GM19023 (cell line): ENCODE measurements at regions not wholly inside any gene's neighbourhood (a gene's known extent, or its start where the extent isn't known, plus 50 kb on each side); places are given as distances from the start of the nearest gene placed in this dataset.

Source experiments
- ATAC-seq: cut with Tn5 transposase; IDR thresholded peaks from one replicate; pipeline ENCODE4 v1.9.1; 2021; ENCODE audit warnings: mild to moderate bottlenecking, moderate library complexity; ENCODE audit not compliant: unreplicated experiment

DNA sequence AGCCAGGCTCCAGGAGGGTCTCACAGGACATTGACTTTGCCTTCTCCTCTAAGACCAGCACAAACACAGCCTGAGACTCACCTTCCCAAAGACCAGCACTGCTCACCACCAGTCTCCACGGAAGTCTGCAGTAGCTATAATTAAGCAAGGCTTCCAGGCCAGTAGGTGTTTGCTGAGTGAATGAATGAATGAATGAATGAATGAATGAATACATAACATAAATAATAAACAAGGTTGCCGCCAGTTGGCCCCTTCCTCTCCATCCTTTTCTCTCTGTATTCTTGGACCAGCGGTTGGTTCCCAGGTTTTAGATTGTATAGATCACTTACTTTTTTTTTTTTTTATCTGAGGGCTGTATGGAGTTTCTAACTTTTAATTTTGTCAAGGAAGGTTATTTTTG lies 222.4 kb upstream of the ID2 start:
- ATAC-seq: no peak

DNA sequence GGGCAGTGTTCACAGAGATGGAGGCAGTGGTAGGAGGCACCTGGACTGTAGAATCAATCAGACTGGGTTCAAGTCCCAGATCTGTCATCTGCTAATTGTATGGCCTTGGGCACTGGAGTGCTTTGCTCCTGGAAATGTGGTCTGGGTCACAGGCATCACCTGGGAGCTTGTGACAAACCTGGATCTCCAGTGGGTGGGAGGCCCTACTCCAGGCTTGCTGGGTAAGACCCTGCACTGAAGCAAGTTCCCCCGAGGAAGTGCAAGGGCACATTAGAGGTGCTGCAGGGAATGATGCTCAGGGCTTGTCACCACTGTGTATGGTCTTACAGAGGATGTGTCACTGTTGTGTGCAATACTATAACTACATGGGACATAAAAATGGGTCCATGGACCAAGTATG lies 220.5 kb upstream of the ID2 start:
- no peak for ATAC-seq

DNA sequence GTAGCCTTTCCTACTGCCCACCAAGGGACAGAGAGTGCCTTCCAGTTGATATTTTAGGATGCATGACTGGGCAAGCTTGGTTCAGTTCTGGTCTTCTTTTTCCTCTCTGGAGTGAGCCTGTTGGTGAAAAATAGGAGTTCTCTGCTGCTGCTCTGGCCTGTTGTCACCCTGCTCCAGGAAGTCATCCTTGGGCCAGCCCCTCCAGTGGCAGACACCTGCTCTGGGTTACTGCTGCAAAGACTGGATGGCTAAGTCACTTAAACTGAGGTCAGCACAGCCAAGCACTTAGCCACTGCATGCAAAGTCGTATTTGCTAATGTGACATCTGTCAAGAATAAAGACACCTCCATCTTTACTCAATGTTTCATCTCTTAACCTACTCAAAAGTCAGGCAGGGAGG lies 219.6 kb upstream of the ID2 start:
- no peak for ATAC-seq

DNA sequence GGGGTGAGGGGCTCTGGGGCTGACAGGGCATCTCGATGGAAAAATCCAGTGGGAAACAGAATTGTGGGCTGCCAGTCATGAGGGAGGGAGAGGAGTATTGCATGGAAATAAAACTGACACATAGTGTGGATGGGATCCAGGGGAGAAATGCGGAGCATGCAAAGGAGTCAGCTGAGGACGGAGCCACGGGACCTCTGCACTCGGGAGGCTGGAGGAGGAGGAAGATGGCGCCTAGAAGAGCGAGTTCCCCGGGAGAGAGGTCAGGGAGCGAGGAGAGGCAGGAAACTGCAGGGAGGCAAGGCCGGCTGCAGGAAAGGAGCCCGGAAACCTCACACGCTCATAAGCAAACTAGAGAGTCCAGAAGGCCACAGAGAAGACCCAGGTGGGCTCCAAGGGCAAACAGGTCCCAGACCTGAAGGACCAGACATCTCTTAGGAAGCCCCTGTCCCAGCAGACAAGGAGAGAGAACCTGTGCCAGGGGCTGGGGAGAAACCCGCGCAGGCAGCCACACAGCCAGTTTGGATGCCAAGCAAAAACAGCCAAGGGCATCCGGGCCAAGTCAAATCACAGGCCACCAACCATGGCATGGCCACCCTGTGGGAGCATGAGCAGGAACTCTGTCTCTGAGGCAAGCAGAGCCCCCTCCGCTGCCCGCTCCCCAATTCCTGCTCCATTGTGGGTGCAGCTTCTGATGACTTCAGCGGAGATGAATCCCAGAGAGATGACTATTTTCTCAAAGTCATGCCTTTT lies 218.8 kb upstream of the ID2 start:
- no peak for ATAC-seq

DNA sequence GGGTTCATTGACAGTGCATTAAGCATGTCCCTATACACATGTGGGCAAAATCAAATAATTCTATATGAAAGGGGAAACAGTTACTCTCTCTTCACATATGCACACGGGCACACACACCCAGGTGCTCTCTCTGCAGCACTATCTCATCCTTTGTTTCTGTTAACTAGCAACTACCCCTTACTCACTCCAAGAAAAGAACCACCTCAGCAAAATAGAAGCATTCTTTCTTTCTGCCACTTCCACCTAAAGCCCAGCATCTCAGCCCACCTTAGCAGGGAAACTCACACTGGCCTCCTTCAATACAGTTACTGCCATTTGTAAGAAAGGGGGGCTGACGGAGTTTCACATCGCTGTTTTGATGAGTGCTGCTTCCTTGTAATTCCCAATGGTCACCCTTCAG lies 216.3 kb upstream of the ID2 start:
- ATAC-seq: no peak

DNA sequence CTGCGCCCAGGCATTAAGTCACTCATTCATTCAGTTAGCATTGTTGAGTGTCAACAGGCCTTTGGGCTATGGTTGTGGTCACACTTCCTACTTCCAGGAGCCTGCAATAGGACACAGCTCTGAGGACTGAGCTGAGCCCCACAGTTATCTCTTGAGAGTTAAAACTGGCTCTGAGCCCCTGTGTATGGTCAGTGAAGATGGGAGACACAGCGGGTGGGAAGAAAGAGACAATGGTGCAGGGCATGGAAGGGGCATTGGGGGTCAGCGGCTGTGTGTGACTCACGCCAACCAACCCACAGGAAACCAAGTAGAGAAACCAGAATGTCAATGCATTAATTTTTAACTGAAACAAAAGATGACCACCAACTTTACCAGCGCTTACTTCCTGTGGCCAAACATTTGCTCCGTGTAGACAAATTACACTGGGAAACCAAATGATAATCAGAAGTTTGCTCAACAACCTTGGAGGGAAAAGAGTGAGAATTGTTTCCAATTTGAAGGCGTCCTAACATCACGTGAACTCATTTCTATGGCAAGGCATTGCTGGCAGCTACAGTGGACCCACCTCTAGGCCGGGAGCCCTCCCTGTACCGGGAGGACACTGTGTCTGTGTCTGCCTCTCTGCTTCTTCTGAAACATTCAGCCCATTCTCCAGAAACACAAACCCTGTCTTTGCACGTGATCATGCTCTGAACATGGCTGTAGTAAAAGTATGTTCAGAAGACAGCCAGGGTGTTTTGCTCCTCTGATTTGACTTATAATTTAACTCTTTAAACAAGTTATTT lies 212.0 kb upstream of the ID2 start:
- no peak for ATAC-seq

DNA sequence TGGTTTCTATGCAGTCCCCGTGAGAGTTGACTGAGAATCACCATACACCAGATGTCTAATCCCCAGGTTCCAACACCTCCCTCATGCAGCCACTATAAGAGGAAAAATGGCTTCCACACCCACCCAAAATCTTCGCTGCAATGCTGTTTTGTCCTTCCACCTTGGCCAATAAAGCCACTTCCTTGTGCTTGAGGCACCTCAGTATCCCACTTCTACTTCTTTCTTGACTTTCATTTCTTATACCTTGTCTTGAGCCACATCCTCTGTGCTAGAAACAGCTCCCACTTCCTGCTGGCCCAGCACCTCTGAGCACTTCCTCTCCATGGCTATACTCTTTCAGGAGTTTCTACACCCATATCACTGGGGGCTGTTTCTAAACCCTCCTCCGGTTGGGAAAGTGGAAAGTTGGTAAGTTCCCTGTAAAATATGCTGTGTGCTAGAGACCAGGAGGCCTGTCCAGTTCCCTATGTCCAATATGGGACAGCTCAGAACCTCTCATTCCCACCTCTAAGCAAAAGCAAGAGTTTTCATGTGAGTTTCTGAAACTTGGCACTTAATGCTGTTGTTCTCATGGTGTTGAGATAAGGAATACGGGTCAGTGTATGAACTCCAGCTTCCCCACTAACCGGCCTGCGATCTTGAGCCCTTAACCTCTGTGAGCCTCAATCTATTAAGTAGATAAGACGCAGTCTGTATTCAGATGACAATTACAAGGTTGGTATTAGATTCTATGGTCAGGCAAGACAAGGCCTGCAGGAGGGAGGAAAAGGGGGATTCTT lies 209.1 kb upstream of the ID2 start:
- no peak for ATAC-seq

DNA sequence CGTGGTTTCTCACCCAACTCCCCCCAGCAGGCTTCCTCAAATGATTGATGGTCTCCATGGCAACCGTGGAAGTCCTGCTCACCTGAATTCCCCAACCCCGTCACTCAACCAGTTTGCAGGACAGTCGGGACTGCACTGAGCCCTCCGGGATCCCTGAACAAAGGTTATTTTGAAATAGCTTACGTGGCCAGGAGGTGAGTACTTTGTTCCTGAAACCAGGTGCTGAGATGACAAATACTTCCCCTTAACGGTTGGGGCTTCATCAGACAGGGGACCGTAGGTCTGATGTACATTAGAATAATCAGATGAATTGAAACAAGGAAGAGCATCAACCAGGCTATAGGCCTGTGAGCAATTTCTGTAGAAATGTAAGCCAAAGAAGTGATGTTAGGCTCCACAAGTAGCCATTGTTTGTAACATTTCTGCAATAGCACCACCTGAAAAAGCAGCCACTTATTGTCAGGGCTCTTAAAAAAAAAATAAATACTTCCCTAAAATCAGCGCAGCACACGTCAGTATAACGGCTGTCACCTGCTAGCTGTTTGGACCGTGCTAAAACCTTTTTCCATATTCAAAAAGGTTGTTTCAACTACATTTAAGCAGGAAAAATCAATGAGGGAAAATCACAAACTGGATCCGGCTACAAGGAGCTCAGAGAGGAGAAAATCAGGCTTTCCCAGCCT lies 206.4 kb upstream of the ID2 start:
- peak; percentile 33 for ATAC-seq

DNA sequence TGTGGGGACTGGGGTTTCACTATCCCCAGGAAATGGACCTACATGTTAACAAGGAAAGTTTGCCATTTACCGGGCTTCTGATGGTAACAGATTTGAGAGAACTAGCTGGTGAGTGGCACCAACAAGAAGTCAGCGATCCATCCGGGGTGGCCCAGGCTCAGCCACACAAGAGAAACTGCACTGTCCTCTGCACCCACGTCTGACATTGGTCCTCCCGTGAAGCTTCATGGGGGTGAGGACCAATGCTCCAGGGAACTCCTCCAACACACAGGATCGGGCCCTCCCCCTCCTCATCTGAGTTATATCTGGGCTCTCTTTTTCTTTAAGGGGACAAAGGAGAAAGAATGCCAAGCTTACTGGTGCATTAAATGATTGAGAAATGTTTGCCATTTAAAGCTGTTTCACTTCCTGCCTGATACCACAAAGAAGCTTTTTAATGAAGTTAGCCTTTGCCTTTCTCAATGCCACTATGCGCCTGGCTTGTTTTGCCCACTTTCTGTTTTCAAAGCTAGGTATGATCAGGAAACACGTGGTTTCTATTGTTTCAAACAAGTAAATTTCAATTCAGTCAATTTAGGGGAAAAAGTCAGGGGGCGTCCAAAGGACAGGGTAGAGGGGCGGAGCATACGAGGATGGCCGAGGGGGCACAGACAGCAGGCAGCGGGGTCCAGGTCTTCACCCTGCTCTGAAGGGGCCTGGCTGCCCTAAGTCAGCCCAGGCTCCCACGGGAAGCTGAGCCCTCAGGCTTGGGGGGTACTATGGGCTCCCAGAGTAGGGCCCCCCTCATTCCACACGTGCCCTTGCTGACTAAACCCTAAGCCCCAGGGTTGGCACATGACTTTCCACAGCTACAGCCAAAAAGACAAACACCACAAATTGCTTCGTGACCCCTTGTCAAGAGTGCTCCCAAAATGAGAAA lies 204.0 kb upstream of the ID2 start:
- ATAC-seq: peak; percentile 57

DNA sequence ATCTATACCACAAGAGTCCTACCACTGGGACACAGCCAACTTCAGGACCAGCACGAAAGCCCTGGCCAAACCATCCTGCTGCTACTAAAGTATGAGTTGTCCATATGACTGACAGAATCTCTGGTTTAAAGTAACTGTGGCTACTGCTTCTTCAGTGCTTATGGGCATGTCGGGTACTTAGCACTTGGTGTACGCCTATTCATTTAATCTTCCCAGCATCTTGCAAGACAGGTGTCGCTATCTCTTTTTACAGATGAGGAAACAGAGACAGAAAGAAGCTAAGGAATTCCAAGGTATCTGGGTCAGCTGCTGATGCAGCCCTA lies 203.4 kb upstream of the ID2 start:
- ATAC-seq: no peak

DNA sequence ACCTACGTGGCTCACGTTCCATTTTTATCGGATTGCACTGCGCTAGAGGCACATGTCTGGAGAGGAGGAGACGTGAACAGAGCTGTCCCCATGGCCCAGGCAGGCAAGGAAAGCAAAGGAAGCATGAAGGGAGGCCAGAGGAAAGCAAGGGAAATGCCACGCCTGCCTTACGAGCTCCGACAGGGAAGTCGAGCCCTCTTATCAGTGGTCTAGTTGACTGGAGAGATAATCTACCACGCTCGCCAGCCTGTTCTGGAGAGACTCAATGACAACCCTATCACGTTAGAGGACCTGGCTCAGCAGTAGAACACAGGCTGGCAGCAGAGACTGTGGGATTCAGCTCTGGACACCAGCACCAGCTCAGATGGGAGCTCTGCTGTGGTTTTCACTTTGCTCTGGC lies 202.6 kb upstream of the ID2 start:
- ATAC-seq: no peak

DNA sequence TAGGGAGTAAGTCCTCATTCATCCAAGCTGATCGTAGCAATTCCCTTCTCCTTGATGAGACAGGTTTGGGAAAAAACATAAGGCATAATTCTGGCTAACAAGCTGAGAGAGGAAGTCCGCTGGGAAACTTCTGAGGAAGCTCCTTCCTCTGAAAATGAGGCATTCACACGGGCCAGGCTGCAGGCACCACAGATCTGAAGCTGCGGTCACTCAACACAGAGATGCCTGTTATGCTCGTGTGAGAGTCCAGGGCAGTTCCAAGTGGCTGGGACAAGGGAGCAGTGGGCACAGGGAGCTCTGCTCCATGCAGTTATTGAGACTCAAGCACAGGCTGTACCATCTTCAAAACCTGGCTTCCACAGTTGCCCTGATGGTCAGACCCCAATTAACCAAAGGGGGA lies 200.9 kb upstream of the ID2 start:
- no peak for ATAC-seq

DNA sequence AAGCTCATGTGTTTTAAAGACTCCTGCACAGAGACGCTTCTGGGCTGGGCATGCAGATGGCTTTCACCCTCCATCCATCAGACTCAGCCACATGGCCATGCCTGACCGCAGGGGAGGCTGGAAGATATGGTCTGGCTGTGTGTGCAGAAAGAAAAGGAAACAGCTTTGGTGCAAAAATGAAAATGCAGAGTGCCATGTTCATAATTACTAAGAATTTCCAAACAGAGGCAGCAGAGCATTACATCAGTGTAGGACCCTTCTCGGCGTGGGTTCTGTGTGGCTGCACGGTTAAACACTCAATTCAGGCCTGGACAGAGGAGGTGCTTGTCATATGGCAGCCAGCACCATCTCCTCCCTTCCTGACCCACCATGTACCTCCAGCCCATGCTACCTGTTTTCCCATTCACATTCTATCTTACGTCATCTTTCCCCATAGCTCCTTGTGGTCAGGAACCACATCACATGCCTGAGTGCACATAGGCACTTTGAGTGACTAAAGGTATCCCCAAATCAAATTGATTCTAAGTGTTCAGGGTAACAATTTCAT lies 200.3 kb upstream of the ID2 start:
- ATAC-seq: peak; percentile 53

DNA sequence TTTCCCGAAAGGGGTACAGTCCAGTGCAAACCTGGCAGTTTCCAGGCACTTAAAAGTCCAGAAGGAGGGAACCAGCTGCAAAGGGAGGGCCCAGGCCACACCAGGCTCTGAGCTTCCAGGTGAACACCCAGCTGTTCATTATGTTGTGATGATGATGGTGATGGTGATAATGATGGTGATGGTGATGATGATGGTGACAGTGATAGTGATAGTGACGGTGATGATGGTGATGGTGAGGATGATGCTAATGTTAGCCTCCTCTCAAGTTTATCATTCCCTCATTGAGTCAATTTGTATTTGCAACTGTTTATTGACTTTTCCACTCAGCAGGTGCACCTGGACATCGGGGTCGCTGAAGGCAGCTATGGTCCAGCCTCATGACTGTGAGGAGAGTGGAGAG lies 199.4 kb upstream of the ID2 start:
- no peak for ATAC-seq

DNA sequence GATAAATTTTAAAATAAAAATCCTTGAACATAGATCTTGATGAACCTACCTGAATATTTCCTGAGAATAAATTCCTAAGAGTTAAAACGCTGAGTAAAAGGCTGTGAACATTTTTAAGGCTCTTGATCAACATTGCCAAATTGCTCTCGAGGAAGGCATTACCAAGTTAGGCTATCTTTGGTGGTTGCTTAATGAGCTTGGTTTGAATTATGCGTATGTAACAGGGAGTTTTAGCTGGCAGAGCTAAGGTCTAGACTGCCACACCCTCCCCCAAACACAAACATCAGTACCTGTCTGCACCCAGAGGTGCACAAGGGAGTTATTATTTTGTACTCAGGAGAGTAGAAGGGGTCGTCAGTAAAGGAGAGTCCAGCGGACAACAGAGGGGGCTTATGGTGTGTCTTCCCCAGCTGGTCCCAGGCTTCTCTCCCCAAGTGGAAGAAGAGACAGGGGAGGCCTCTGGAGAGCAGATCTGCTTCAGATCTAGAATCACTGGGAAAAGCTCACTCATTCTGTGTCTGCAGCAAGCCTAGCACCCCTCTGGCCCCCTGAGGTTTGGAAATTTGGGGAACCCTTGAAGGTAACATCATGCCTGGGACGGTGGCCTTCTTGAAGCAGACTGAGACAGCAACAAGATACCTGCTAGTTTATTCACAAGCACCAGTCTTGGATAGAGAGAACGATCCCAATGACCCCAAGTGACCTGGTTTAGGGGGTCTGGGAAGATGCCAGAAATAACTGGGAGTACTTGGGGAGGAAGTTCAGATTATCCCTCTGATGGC lies 197.2 kb upstream of the ID2 start:
- no peak for ATAC-seq

DNA sequence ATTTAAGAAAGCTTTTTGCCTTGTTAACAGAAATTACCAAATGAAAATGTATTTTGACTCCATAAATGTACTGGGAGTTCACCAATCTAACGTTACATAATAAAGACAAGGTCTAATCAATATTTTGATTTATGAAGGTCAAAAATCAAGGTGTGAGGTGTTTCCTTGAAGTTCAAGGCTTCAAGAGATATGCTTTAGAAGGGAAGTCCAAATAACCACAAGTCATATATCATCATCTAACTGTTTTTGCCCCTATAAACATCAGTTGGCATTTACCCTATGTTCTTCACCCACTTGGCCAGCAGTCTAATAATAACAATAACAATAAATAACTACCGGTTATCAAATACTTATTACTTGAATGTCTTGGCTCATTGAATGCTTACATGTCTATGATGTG lies 196.1 kb upstream of the ID2 start:
- ATAC-seq: no peak

DNA sequence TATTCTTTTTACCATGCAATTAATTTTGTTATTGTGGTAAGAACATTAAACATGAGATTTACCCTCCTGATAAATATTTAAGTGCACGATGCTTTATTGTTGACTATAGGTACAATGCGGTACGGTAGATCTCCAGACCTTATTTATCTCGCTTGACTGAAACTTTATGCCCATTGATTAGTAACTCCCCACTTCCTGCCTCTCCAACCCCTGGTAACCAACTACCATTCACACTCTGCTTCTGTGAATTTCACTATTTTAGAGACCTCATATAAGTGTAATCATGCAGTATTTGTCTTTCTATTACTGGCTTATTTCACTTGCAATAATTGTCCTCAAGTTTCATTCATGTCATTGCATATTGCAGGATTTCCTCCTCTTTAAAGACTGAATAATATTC lies 195.7 kb upstream of the ID2 start:
- ATAC-seq: no peak

DNA sequence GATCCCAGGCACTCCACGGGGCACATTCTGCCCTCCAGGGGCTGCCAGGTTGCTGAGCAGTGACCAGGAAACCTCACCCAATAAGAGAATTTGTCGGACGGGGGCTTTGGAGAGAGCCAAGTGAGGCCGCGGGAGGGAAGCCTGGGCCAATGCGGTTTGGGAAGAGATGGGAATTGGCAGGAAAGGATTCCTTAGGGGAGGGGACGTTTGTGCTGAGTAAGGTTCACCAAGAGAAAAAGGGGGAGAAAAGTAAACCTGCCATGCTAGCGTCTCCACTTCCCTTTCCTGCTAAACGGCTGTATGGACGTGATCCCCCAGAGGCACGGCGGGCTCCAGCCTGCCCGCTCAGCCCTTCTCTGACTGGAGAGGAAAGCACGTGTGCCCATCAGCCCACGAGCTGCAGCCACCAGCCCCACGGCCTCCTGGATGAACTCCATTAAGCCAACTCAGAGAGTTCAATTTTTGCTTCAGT lies 194.4 kb upstream of the ID2 start:
- peak; percentile 21 for ATAC-seq
